GM21825 (cell line): ENCODE measurements at regions not wholly inside any gene's neighbourhood (a gene's known extent, or its start where the extent isn't known, plus 50 kb on each side); places are given as distances from the start of the nearest gene placed in this dataset.

Experiments
- ATAC-seq: cut with Tn5 transposase; IDR thresholded peaks from one replicate; pipeline ENCODE4 v1.9.1; 2021; ENCODE audit warnings: mild to moderate bottlenecking, moderate library complexity; ENCODE audit not compliant: unreplicated experiment

DNA sequence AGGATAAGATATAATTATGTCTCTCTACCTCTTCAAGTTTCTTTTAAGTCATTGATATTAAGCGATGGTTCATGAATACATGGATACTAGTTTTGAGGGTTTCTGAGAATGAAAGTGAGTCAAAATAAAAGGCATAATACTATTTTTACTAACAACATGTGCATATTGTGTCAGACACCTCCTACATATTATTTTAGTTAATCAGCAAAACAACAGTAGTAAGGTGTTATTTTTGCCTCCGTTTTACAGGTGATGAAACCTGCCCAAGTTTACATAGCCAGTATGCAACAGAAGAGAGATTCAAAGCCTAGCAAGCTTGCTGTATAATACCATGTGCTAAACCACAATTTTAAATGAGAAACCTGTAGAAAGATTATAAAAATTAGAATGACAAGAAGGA, 544.1 kb downstream of the EPHA5 start:
- no peak for ATAC-seq

DNA sequence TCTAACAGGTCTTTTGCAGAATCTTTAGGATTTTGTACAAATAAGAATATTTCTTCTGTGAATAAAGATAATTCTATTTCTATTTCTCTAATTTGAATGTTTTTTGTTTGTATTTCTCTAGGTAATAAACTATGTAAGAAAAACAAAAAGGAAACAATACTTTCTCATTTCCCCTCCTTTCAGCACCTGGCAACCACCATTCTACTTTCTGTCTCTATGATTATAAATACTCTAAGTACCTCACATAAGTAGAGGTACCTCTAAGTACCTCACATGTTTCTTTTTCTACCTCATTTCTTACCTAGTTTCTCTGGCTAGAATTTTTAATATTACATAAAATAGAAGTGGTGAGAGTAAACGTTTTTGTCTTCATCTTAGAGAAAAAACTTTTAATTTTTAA, 550.0 kb downstream of the EPHA5 start:
- ATAC-seq = no peak

DNA sequence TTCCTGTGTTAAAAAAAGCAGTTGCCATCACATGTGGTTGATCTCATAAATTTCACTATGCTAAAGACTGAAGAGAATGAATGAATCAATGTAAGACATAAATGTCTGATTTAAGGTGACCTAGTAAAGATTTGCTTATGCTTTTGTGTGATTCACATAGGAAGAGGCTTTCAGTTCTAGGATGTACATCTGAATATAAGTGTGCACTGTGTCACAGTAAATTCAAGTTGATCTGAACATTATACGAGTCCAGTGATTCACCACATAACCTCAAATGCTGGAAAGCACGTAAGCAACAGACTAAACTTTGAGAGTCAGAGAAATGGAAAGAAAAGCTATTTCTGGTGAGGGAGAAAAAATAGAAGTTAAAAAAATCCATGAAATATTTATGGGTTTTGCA, 567.9 kb downstream of the EPHA5 start:
- ATAC-seq = no peak

DNA sequence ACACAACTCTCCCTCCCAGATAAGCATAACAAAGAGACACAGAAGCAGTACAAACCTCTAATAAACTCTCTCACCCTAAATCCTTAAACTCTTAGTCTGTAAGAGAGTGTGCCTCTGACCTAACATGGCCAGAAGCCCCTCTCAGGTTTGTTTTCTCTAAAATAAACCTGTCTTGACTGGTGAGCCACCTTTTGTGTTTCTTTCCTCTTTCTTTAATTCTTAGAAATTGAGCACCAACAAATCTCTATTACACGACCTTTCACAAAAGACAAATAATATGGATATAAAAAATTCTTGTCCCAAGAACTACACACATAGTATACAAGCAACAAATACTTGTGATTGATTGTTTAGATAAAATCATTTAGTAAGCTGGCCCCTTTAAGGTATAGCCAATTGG, 573.7 kb downstream of the EPHA5 start:
- no peak for ATAC-seq

DNA sequence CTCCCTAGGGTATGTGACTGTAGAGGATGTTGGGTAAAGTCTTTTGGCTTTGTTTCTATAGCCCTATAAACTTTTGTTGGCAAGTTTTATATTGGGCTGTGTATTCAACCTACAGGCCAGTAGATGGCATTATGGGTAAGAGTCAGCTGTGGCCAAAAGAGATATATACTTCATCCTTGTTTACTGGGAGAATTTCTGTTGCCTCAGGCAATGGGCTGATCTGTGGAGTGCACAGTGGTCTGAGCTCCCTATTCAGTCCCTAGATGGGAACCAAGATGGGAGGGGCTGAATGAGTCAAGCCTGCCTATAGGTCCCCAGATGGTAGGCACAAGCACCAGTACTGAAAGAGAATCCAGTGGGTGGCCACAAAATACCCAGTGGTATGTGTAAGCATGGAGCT, 580.6 kb downstream of the EPHA5 start:
- no peak for ATAC-seq

DNA sequence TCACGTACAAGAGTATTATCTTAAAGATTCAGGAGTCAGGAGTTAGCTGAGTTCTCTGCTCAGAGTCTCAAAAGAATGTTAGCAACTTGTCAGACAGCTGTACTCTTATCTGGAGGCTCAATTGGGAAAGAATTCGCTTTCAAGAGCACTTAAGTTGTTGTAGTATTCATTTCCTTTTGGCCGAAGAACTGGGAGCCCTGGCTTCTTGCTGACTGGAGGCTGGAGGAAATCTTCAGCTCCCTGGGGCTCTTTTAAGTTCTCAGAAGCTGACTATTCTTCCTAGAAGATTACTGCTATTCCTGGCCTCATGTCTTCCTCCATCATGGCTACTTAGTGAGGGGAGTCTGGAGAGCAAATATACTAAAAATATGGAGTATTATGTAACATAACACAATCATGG, 587.2 kb downstream of the EPHA5 start:
- ATAC-seq = no peak

DNA sequence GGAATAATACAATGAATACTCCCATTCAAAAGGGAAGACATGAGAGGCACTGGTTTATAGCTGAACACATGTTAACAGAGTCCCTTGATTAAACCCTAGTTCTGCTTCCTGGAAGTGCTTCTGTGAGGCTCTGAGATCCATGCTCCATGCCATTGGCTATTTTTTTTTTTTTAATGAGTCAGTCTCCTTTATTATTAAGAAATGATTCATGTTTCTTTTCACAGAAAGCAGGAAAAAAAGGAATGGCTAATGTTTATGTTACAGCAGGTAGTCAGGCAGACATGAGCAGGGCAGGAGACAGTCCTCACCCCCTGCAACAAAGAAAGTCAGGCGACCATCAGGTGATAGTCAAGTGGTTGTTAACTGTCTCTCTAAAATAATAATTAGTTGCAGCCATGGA, 598.7 kb downstream of the EPHA5 start:
- no peak for ATAC-seq

DNA sequence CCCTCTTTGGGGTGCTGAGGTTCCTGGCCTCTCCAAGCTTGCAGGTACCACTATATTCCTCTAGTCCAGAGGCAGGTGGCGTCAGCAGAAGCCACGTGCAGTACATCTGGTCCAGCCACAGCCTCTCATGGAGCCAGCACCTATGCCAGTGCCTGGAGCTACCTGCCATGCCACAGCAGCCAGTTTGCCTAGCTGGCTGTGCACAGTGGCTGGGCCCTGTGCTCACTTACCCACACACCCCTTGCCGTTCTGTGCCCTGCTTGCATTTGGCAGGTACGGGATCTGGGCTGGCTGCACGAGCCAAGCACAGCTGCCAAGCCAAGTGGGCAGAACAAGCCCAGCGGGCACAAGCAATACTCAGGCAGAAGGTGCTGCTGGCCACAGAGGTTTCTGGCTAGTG, 601.1 kb downstream of the EPHA5 start:
- ATAC-seq = no peak

GRCh38 chr4:65066106-65066505, 604.2 kb downstream of the EPHA5 start:
- no peak for ATAC-seq

DNA sequence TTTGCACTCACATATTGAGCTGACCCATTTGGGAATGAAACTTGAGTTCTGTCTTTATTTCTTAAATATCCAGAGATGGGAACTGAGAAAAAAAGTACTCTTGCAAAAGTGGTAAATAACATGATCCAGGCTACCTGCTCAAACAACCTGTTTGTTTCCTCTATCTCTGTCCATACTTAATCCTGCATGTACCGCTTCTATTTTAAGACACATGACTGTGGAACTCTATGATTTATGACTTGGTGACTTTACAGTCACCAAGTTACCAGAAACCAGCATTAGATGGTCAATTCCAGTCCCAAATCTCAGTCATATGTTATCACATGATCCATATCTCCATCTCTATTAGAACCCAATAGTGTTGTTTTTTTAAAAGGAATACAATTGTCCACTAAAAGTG, 606.7 kb downstream of the EPHA5 start:
- ATAC-seq = no peak

- ATAC-seq = no peak
These were observed 619.5 kb downstream of the EPHA5 start for GRCh38 chr4:65050786-65051185.

- ATAC-seq = no peak
These were observed 623.8 kb downstream of the EPHA5 start for GRCh38 chr4:65046192-65047133.

DNA sequence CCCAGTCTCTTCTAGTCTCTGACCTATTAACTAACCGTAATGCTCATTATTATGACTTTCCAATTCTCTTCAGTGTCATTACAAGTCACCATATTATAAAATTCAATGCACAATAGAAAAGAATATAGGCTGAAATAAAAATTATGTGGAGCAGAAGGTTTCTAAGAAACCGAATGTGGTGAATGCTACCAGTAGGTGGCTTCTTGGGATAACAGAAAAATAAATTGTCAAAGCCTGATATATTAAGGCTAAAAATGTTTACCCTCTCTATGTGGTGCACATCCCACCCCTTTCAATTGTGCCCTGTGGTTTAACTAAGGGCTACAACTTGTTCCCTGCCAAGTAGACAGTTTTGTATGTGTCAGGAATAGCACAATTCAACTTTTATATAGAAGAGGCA, 624.6 kb upstream of the TECRL start:
- ATAC-seq = no peak

DNA sequence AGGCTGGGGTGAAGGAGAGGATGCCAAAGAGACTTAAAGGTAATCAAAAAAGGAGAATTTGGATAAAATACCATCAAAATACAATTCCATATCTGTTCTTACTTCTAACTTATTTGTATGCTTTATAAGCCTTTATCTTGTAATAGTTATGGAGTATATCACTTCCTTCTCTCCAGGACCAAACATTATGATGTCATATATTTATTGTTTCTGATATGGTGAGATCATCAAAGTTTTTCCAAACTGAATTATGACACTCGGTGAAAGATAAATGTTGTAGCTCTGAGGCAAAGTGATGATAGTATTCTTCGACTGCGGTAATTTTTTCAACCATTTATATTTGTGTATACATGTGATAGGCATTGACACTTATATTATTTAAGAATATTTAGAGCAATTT, 619.3 kb upstream of the TECRL start:
- no peak for ATAC-seq

DNA sequence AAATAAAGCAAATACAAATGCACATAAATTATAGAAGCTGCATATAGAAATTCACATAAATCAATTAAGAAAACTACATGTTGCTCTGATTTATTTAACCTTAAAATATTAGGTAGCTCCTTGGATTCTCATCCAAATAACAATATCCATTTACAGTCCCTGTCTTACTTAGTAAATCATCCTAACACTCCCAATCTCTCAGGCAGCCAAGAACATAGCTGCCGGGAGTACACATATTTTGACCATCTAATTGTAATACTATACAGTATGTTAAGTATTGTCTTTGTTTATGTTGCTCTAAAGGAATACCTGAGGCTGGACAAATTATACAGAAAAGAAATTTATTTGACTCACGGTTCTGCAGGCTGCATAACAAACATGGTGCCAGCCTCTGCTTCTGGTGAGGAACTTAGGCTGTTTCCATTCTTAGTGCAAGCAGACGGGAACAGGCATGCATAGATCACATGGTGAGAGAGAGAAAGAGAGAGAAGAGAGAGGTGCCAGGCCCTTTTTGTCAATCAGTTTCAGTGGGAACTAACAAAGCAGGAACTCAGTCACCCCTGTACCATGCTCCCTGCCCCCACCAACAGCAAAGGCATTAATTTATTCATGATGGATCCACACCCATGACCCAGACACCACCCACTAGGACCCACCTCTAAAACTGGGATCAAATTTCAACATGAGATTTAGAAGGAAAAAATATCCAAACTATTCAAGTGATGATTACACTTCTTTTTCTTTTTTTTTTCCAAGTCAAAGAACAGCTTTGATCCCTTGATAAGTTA, 614.8 kb upstream of the TECRL start:
- ATAC-seq = no peak

GRCh38 chr4:65023081-65023480, 613.8 kb upstream of the TECRL start:
- no peak for ATAC-seq

GRCh38 chr4:65021737-65022136, 612.5 kb upstream of the TECRL start:
- no peak for ATAC-seq

- ATAC-seq = no peak
These were observed 611.9 kb upstream of the TECRL start for GRCh38 chr4:65021149-65021548.

- no peak for ATAC-seq
These were observed 610.5 kb upstream of the TECRL start for GRCh38 chr4:65019775-65020174.

GRCh38 chr4:65018313-65018712, 609.1 kb upstream of the TECRL start:
- no peak for ATAC-seq

DNA sequence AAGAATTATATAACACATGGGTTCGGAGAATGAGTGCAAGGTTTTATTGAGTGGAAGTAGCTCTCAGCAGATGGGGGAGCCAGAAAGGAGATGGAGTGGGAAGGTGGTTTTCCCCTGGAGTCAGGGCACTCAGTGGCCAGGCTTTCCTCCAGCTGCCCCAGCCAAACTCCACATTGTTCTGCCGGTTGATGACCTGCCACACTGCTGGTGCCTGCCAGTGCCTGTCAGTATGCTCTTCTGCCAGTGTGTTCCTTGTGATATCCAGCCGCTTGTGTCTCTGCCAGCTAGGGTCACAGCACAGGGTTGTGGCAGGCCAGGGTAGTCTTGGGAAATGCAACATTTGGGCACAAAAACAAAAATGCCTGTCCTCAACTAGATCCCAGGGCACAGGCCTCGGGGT, 604.8 kb upstream of the TECRL start:
- no peak for ATAC-seq

GRCh38 chr4:65007841-65008439, 598.7 kb upstream of the TECRL start:
- ATAC-seq = no peak
